ENCODE measurements at regions not wholly inside any gene's neighbourhood (a gene's known extent, or its start where the extent isn't known, plus 50 kb on each side); places are given as distances from the start of the nearest gene placed in this dataset.

- WGBS (ENCODE audit: low lambda C conversion rate), result 4% methylated on average over 1 of the region's 1 CpG
- Histone ChIP-seq H3K79me2 (ENCODE audit: insufficient read depth) (no peaks in the 10 kb centered on the region), H3K9ac (no peak overlapping the region), H3K36me3 (replicated peaks in 1 of 2; ENCODE audit: control insufficient read depth in 1 of 2, insufficient read depth in 2 of 2, low read length in 1 of 2) (no peaks in the 10 kb centered on the region), H3K27me3 (ENCODE audit: insufficient read depth) (no peaks in the 10 kb centered on the region), H4K20me1 (ENCODE audit: insufficient read depth) (no peaks in the 10 kb centered on the region), H3K9me3 (no peaks in the 10 kb centered on the region), H3K4me3 (ENCODE audit: low read depth in 2 of 2, low read length in 1 of 2) (no peak overlapping the region), H3K27ac (ENCODE audit: low read depth in 2 of 2, low read length in 1 of 2) (no peak overlapping the region), H3F3A (replicated peaks; ENCODE audit: insufficient read depth) (no peaks in the 10 kb centered on the region), H3K4me2 (no peak overlapping the region), H3K9me2 (no peaks in the 10 kb centered on the region), H2AFZ (ENCODE audit: low read depth) (no peak overlapping the region), H3K4me1 (ENCODE audit: control insufficient read depth in 1 of 2, insufficient read depth in 2 of 2, low read depth in 1 of 2, low read length in 1 of 2) (peaks cover 0 to 6% of the 10 kb centered on the region in 2 experiments; a peak in 2 of 4 replicates)
- ChIA-PET POLR2A (no interaction called here), CTCF (no interaction called here)
- DNase-seq, result peak; percentile 24
- TF ChIP-seq NFIC (IDR thresholded peaks at IDR 0.05; ENCODE audit: borderline replicate concordance) (no peak), FOSL2 (IDR thresholded peaks at IDR 0.05; ENCODE audit: borderline replicate concordance, low read depth) (no peak), TAF1 (IDR thresholded peaks at IDR 0.05; ENCODE audit: borderline replicate concordance, low read depth, low read length) (no peak), FOXM1 (IDR thresholded peaks at IDR 0.05; ENCODE audit: low read depth) (no peak), CTCF (IDR thresholded peaks at IDR 0.05) (no peak), EP300 (IDR thresholded peaks at IDR 0.05; ENCODE audit: borderline replicate concordance in 1 of 2, low read depth in 1 of 2, low read length in 1 of 2) (peak in 1 of 2 experiments; percentile 66; a peak in 1 of 4 replicates), RCOR1 (IDR thresholded peaks at IDR 0.05; ENCODE audit: low read length) (peak; percentile 51; the same call in 1 of the 2 replicates), GATA2 (CRISPR knock-in tag; IDR thresholded peaks at IDR 0.05) (peak; percentile 49; the same call in 1 of the 2 replicates), REST (IDR thresholded peaks at IDR 0.05; ENCODE audit: low read depth, low read length) (no peak)
These were observed 99.3 kb upstream of the BMP5 start for GRCh38 chr6:55974688-55975087.

- 92% methylated on average over 1 of the region's 1 CpG for WGBS (ENCODE audit: low lambda C conversion rate)
- POLR2A ChIA-PET, result no interaction called here
- H3K27ac ChIP-seq (ENCODE audit: low read depth in 2 of 2, low read length in 1 of 2), result no peak overlapping the region
- H3K9me2 ChIP-seq, result no peaks in the 10 kb centered on the region
- H2AFZ ChIP-seq (ENCODE audit: low read depth), result no peak overlapping the region
- H3F3A ChIP-seq (replicated peaks; ENCODE audit: insufficient read depth), result no peaks in the 10 kb centered on the region
- no peaks in the 10 kb centered on the region for H3K9me3 ChIP-seq
- no peak overlapping the region for H3K9ac ChIP-seq
- CTCF ChIA-PET, result no interaction called here
- no peaks in the 10 kb centered on the region for H3K27me3 ChIP-seq (ENCODE audit: insufficient read depth)
- no peaks in the 10 kb centered on the region for H4K20me1 ChIP-seq (ENCODE audit: insufficient read depth)
- no peak overlapping the region for H3K4me2 ChIP-seq
- no peak overlapping the region for H3K4me3 ChIP-seq (ENCODE audit: low read depth in 2 of 2, low read length in 1 of 2)
- H3K4me1 ChIP-seq (ENCODE audit: control insufficient read depth in 1 of 2, insufficient read depth in 2 of 2, low read depth in 1 of 2, low read length in 1 of 2), result peaks cover 0 to 6% of the 10 kb centered on the region in 2 experiments; a peak in 2 of 4 replicates
- DNase-seq, result no peak
- H3K79me2 ChIP-seq (ENCODE audit: insufficient read depth), result no peaks in the 10 kb centered on the region
- H3K36me3 ChIP-seq (replicated peaks in 1 of 2; ENCODE audit: control insufficient read depth in 1 of 2, insufficient read depth in 2 of 2, low read length in 1 of 2), result no peaks in the 10 kb centered on the region
- no peak for TF ChIP-seq MEF2A (IDR thresholded peaks at IDR 0.05; ENCODE audit: borderline replicate concordance, low read depth)
- TF ChIP-seq ZBTB33 (IDR thresholded peaks at IDR 0.05; ENCODE audit: borderline replicate concordance, low read depth), result no peak
- TF ChIP-seq TCF12 (IDR thresholded peaks at IDR 0.05), result no peak
- TF ChIP-seq TEAD4 (IDR thresholded peaks at IDR 0.05; ENCODE audit: borderline replicate concordance, insufficient read depth), result no peak
- no peak for TF ChIP-seq EP300 (IDR thresholded peaks at IDR 0.05; ENCODE audit: borderline replicate concordance in 1 of 2, low read depth in 1 of 2, low read length in 1 of 2)
- no peak for TF ChIP-seq IRF3 (IDR thresholded peaks at IDR 0.05; ENCODE audit: low read depth, low read length)
- no peak for TF ChIP-seq USF2 (IDR thresholded peaks at IDR 0.05; ENCODE audit: borderline replicate concordance, low read depth, low read length)
- TF ChIP-seq ELF1 (IDR thresholded peaks at IDR 0.05), result no peak
- no peak for TF ChIP-seq RXRA (IDR thresholded peaks at IDR 0.05; ENCODE audit: borderline replicate concordance, low read depth)
- TF ChIP-seq YY1 (IDR thresholded peaks at IDR 0.05; ENCODE audit: low read depth), result no peak
- TF ChIP-seq GABPA (IDR thresholded peaks at IDR 0.05; ENCODE audit: low read depth), result no peak
- TF ChIP-seq TAF1 (IDR thresholded peaks at IDR 0.05; ENCODE audit: borderline replicate concordance, low read depth, low read length), result no peak
These were observed 96.7 kb upstream of the BMP5 start for GRCh38 chr6:55972091-55972490.
